ENCODE measurements at regions not wholly inside any gene's neighbourhood (a gene's known extent, or its start where the extent isn't known, plus 50 kb on each side); places are given as distances from the start of the nearest gene placed in this dataset.

GRCh38 chr18:29616867-29617266, 1425.7 kb downstream of the DSC3 start:
- TF ChIP-seq CTCF (IDR thresholded peaks at IDR 0.05) (no peak), POLR2A (IDR thresholded peaks at IDR 0.05) (no peak)
